CD14-positive monocyte (primary cell): ENCODE measurements at regions not wholly inside any gene's neighbourhood (a gene's known extent, or its start where the extent isn't known, plus 50 kb on each side); places are given as distances from the start of the nearest gene placed in this dataset.
A peak's percentile ranks its signal among the peaks of the same experiment; 100 is the strongest.

Experiments
- DNase-seq, 3 donors: peaks; one replicate each; pipeline ENCODE4 v3.0.0-alpha.2; 2011 to 2022
- H2AFZ ChIP-seq: 2 replicates; pipeline ENCODE4 v1.6.0; 2012; ENCODE audit warnings: mild to moderate bottlenecking, low read depth, low read length, inconsistent platforms; ENCODE audit not compliant: insufficient read depth, poor library complexity, severe bottlenecking
- H3K27ac ChIP-seq, 2 donors: 1 replicate in 1 of 2; 2 replicates in 1 of 2; pipeline ENCODE4 v1.5.1; 2012 to 2013; ENCODE audit warnings: low read length in 2 of 2, control low read depth in 1 of 2, inconsistent platforms in 1 of 2, low read depth in 1 of 2, mild to moderate bottlenecking in 1 of 2
- H3K27me3 ChIP-seq, 2 donors: one replicate each; pipeline versions ENCODE4 v1.6.0 to v1.6.1; 2011 to 2013; ENCODE audit warnings: low read length in 2 of 2; ENCODE audit not compliant: control insufficient read depth in 2 of 2, insufficient read depth in 2 of 2
- H3K36me3 ChIP-seq, 2 donors: replicated peaks in 1 of 2; 1 replicate in 1 of 2; 2 replicates in 1 of 2; pipeline versions ENCODE4 v1.5.1 to v1.6.1; 2012 to 2013; ENCODE audit warnings: low read length in 2 of 2, control low read depth in 1 of 2, inconsistent platforms in 1 of 2, mild to moderate bottlenecking in 1 of 2; ENCODE audit not compliant: insufficient read depth in 2 of 2, control insufficient read depth in 1 of 2
- H3K4me1 ChIP-seq, 2 donors: 1 replicate in 1 of 2; 2 replicates in 1 of 2; pipeline versions ENCODE4 v1.5.1 to v1.6.1; 2012 to 2013; ENCODE audit warnings: low read length in 2 of 2, control low read depth in 1 of 2, inconsistent platforms in 1 of 2, mild to moderate bottlenecking in 1 of 2, moderate library complexity in 1 of 2; ENCODE audit not compliant: insufficient read depth in 2 of 2, control insufficient read depth in 1 of 2
- H3K4me2 ChIP-seq: replicated peaks from 2 replicates; pipeline ENCODE3; 2012; ENCODE audit warnings: low read length, moderate library complexity, mild to moderate bottlenecking; ENCODE audit not compliant: poor library complexity, severe bottlenecking; ENCODE audit errors: extremely low read depth
- H3K4me3 ChIP-seq, 3 experiments: fragments of 200-600 bp in 1 of 3; sonication (generic) in 1 of 3; replicated peaks in 1 of 3; 1 replicate in 2 of 3; 2 replicates in 1 of 3; pipeline ENCODE4 v1.5.1; 2011 to 2013; ENCODE audit warnings: low read length in 3 of 3, mild to moderate bottlenecking in 3 of 3, control low read depth in 2 of 3, low read depth in 2 of 3, inconsistent platforms in 1 of 3, moderate library complexity in 1 of 3
- H3K79me2 ChIP-seq: 2 replicates; pipeline ENCODE4 v1.6.0; 2012; ENCODE audit warnings: mild to moderate bottlenecking, control low read depth, inconsistent platforms, low read length, moderate library complexity; ENCODE audit not compliant: insufficient read depth
- H3K9ac ChIP-seq: 2 replicates; pipeline ENCODE4 v1.6.0; 2017; ENCODE audit warnings: low read length, mild to moderate bottlenecking; ENCODE audit not compliant: insufficient read depth, poor library complexity, severe bottlenecking
- H3K9me3 ChIP-seq, 2 donors: replicated peaks in 1 of 2; 1 replicate in 1 of 2; 2 replicates in 1 of 2; pipeline versions ENCODE4 v1.5.1 to v1.6.1; 2012 to 2013; ENCODE audit warnings: low read length in 2 of 2, control low read depth in 1 of 2; ENCODE audit not compliant: control insufficient read depth in 1 of 2, insufficient read depth in 1 of 2
- H4K20me1 ChIP-seq: 2 replicates; pipeline ENCODE4 v1.6.0; 2012; ENCODE audit warnings: mild to moderate bottlenecking, low read length, control low read depth, moderate library complexity; ENCODE audit not compliant: insufficient read depth
- H3K27ac Mint-ChIP-seq, 7 donors: one replicate each; pipeline ENCODE4 v1.8.0; 2020; ENCODE audit warnings: mild to moderate bottlenecking in 7 of 7, mixed read lengths in 7 of 7, moderate library complexity in 6 of 7, inconsistent platforms in 2 of 7
- H3K27me3 Mint-ChIP-seq, 3 donors: one replicate each; pipeline ENCODE4 v1.8.0; 2021 to 2022; ENCODE audit warnings: low read depth in 3 of 3, mild to moderate bottlenecking in 3 of 3, mixed read lengths in 3 of 3, moderate library complexity in 3 of 3, inconsistent platforms in 1 of 3
- H3K36me3 Mint-ChIP-seq, 2 donors: one replicate each; pipeline ENCODE4 v1.8.0; 2020; ENCODE audit warnings: mixed read lengths in 2 of 2, inconsistent platforms in 1 of 2, mild to moderate bottlenecking in 1 of 2
- H3K4me1 Mint-ChIP-seq: one replicate; pipeline ENCODE4 v1.8.0; 2020; ENCODE audit warnings: mild to moderate bottlenecking, mixed read lengths
- H3K4me3 Mint-ChIP-seq, 2 donors: one replicate each; pipeline ENCODE4 v1.8.0; 2020; ENCODE audit warnings: mild to moderate bottlenecking in 2 of 2, mixed read lengths in 2 of 2, moderate library complexity in 1 of 2
- H3K9me3 Mint-ChIP-seq, 7 donors: one replicate each; pipeline ENCODE4 v1.8.0; 2020 to 2022; ENCODE audit warnings: mixed read lengths in 7 of 7, mild to moderate bottlenecking in 6 of 7, moderate library complexity in 6 of 7, inconsistent platforms in 2 of 7
- WGBS: methylation state at CpG from one replicate; pipeline ENCODE4 v1.1.5; 2013; ENCODE audit warnings: missing lambda C conversion rate; ENCODE audit not compliant: insufficient coverage; 5-methylcytosine and 5-hydroxymethylcytosine counted together
- intact Hi-C, 2 donors: fragments of 100-400 bp; cut with micrococcal nuclease; formaldehyde crosslinking; loops; one replicate each; pipeline versions ENCODE4 v1.15.0 to v1.15.1; 2023
- TF ChIP-seq, protein P1 (sequence below): fragments of 200-600 bp; IDR thresholded peaks from one replicate; pipeline ENCODE4 v1.8.0; 2022; ENCODE audit warnings: antibody characterized with exemption, mild to moderate bottlenecking

DNA sequence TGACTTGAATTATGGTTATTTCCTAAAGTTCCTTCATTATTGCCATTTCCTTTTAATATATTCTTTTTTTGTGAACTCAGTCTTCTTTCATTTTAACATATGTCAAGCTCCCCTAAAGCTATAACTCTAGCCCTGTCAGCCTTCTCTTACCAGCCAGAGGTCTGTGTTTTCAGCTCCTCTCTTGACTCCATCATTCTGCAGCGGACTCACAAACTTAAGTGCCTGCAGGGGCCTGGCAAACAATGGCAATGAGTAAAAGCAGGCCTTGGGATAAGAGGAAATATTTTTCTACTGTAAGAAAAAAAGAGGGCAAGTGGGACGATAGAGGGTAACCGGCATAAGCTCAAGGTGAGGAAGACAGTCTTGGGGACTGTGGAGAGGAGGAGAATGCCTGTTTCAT, 424.5 kb upstream of the RGS6 start:
- Histone ChIP-seq H4K20me1 (peaks cover 65% of the 10 kb centered on the region), H3K27me3 (no peaks in the 10 kb centered on the region), H2AFZ (no peak overlapping the region), H3K4me1 (no peaks in the 10 kb centered on the region), H3K79me2 (no peaks in the 10 kb centered on the region), H3K27ac (no peak overlapping the region), H3K9ac (no peak overlapping the region), H3K36me3 (peaks cover under 1 to 2% of the 10 kb centered on the region in 2 donors), H3K9me3 (no peaks in the 10 kb centered on the region), H3K4me3 (no peak overlapping the region), H3K4me2 (no peak overlapping the region)
- no peak for DNase-seq
- TF ChIP-seq, protein P1, sequence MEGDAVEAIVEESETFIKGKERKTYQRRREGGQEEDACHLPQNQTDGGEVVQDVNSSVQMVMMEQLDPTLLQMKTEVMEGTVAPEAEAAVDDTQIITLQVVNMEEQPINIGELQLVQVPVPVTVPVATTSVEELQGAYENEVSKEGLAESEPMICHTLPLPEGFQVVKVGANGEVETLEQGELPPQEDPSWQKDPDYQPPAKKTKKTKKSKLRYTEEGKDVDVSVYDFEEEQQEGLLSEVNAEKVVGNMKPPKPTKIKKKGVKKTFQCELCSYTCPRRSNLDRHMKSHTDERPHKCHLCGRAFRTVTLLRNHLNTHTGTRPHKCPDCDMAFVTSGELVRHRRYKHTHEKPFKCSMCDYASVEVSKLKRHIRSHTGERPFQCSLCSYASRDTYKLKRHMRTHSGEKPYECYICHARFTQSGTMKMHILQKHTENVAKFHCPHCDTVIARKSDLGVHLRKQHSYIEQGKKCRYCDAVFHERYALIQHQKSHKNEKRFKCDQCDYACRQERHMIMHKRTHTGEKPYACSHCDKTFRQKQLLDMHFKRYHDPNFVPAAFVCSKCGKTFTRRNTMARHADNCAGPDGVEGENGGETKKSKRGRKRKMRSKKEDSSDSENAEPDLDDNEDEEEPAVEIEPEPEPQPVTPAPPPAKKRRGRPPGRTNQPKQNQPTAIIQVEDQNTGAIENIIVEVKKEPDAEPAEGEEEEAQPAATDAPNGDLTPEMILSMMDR: no peak
- Mint-ChIP-seq H3K36me3 (peaks cover 3 to 15% of the 10 kb centered on the region in 2 donors), H3K4me1 (peaks cover 4% of the 10 kb centered on the region), H3K4me3 (no peak overlapping the region), H3K27me3 (no peaks in the 10 kb centered on the region), H3K27ac (peak overlapping the region in 2 of 7 donors; percentile 19 to 27), H3K9me3 (peaks cover 0 to 2% (median 0%) of the 10 kb centered on the region in 7 donors)
- intact Hi-C loops: no loop called here
- 100% methylated on average over 2 of the region's 3 CpGs for WGBS

DNA sequence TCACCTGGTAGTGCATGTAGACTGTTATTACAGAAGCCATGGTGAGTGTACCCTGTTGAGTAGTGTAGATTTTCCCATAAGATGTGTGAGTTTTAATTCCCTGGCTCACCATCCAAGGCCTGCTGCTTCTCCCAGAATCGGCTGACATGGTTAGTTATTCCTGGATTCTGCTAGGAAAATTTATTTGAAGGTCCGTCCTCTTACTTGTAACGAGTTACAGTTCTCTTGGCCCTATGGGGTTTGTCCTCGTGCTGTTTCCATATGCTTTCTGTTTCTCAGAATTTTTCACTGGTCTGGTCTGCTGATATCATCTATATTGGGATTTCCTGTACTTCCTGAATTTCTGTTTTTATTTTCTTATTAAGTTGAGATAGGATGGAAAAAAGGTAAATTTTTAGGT, 423.3 kb upstream of the RGS6 start:
- Histone ChIP-seq H4K20me1 (peaks cover 62% of the 10 kb centered on the region), H2AFZ (no peak overlapping the region), H3K4me2 (no peak overlapping the region), H3K36me3 (peaks cover 10 to 14% of the 10 kb centered on the region in 2 donors), H3K9ac (no peak overlapping the region), H3K9me3 (no peaks in the 10 kb centered on the region), H3K4me3 (no peak overlapping the region), H3K27me3 (no peaks in the 10 kb centered on the region), H3K79me2 (no peaks in the 10 kb centered on the region), H3K27ac (no peak overlapping the region), H3K4me1 (no peaks in the 10 kb centered on the region)
- no peaks in the 10 kb centered on the region for H3K27me3 Mint-ChIP-seq
- H3K4me3 Mint-ChIP-seq: no peak overlapping the region
- H3K9me3 Mint-ChIP-seq: peaks cover 0 to 3% (median 0%) of the 10 kb centered on the region in 7 donors
- intact Hi-C loops: no loop called here
- WGBS: no CpG with 5 or more reads among the region's 4 CpGs
- no peak for DNase-seq
- peaks cover 4% of the 10 kb centered on the region for H3K4me1 Mint-ChIP-seq
- H3K27ac Mint-ChIP-seq: no peak overlapping the region
- H3K36me3 Mint-ChIP-seq: peaks cover 15 to 26% of the 10 kb centered on the region in 2 donors
- TF ChIP-seq, protein P1: no peak
